GM06990 (cell line): ENCODE measurements at regions not wholly inside any gene's neighbourhood (a gene's known extent, or its start where the extent isn't known, plus 50 kb on each side); places are given as distances from the start of the nearest gene placed in this dataset.

Experiments used
- DNase-seq: peaks from one replicate; pipeline ENCODE4 v3.0.0-alpha.2; 2011; ENCODE audit not compliant: insufficient read length; ENCODE audit errors: extremely low read depth
- H3K27me3 ChIP-seq: replicated peaks from 2 replicates; pipeline ENCODE4 v1.6.0; 2011; ENCODE audit warnings: low read length; ENCODE audit not compliant: control insufficient read depth, insufficient read depth
- H3K36me3 ChIP-seq: 2 replicates; pipeline ENCODE4 v1.5.1; 2011; ENCODE audit warnings: low read length; ENCODE audit not compliant: control insufficient read depth, insufficient read depth
- H3K4me3 ChIP-seq: replicated peaks from 2 replicates; pipeline ENCODE4 v1.5.1; 2011; ENCODE audit warnings: low read depth, mild to moderate bottlenecking, control low read depth, low read length
- CTCF ChIP-seq: IDR thresholded peaks from 2 replicates; pipeline ENCODE4 v1.5.1; 2011; ENCODE audit warnings: low read length, control low read depth, mild to moderate bottlenecking, inconsistent platforms; ENCODE audit not compliant: insufficient read depth, poor library complexity, severe bottlenecking

- no peak for DNase-seq
- Histone ChIP-seq H3K4me3 (no peak overlapping the region), H3K36me3 (no peaks in the 10 kb centered on the region), H3K27me3 (no peaks in the 10 kb centered on the region; the same call in 1 of the 2 replicates)
- no peak for TF ChIP-seq CTCF
Observed at GRCh38 chr1:30174499-30174898, 548.9 kb downstream of the MATN1 start.

GRCh38 chr1:30173560-30173959, 549.8 kb downstream of the MATN1 start:
- H3K4me3 ChIP-seq, result no peak overlapping the region
- DNase-seq, result no peak
- H3K36me3 ChIP-seq, result no peaks in the 10 kb centered on the region
- TF ChIP-seq CTCF, result no peak
- no peaks in the 10 kb centered on the region; the same call in 1 of the 2 replicates for H3K27me3 ChIP-seq

- DNase-seq, result no peak
- H3K4me3 ChIP-seq, result no peak overlapping the region
- no peak for TF ChIP-seq CTCF
- no peaks in the 10 kb centered on the region for H3K36me3 ChIP-seq
- H3K27me3 ChIP-seq, result no peaks in the 10 kb centered on the region; the same call in 1 of the 2 replicates
Observed at GRCh38 chr1:30172757-30173156, 550.6 kb downstream of the MATN1 start.

GRCh38 chr1:30172299-30172694, 551.1 kb downstream of the MATN1 start:
- DNase-seq, result no peak
- no peak overlapping the region for H3K4me3 ChIP-seq
- no peaks in the 10 kb centered on the region for H3K36me3 ChIP-seq
- no peaks in the 10 kb centered on the region; the same call in 1 of the 2 replicates for H3K27me3 ChIP-seq
- TF ChIP-seq CTCF, result no peak

GRCh38 chr1:30171537-30172298, 551.7 kb downstream of the MATN1 start:
- no peak for TF ChIP-seq CTCF
- Histone ChIP-seq H3K36me3 (no peaks in the 10 kb centered on the region), H3K27me3 (no peaks in the 10 kb centered on the region; the same call in 1 of the 2 replicates), H3K4me3 (no peak overlapping the region)
- DNase-seq, result no peak

GRCh38 chr1:30169269-30169668, 554.1 kb downstream of the MATN1 start:
- Histone ChIP-seq H3K4me3 (no peak overlapping the region), H3K36me3 (no peaks in the 10 kb centered on the region), H3K27me3 (no peaks in the 10 kb centered on the region; the same call in 1 of the 2 replicates)
- DNase-seq, result no peak
- TF ChIP-seq CTCF, result no peak
